K562 (cell line): ENCODE measurements at regions not wholly inside any gene's neighbourhood (a gene's known extent, or its start where the extent isn't known, plus 50 kb on each side); places are given as distances from the start of the nearest gene placed in this dataset.

Experiments used
- ATAC-seq: fragments of 200-7000 bp; cut with Tn5 transposase; 3 replicates; pipeline ENCODE4 v1.9.1; 2020; ENCODE audit warnings: moderate library complexity
- BruUV-seq: library from RNA; stranded (reverse); fragments of 400-500 nt; replicated peaks from 2 replicates; lab custom pipeline; 2021; lab: Mats Ljungman, UMichigan
- CTCF ChIA-PET: fragments of 300-600 bp; formaldehyde crosslinking; extraction: SDS; loops from one replicate; lab custom pipeline; 2021; ENCODE audit warnings: low intra/inter-chr PET ratio; lab: Yijun Ruan, JAX
- POLR2A ChIA-PET: fragments of 300-600, 350-650 bp; sonication (Branson Sonifier 250); formaldehyde crosslinking; extraction: SDS; loops from one replicate; lab custom pipeline; 2021; ENCODE audit warnings: antibody characterized with exemption, inconsistent platforms; lab: Yijun Ruan, JAX
- DNase-seq, 4 experiments: peaks; one replicate each; pipeline versions ENCODE4 v3.0.0 to v3.0.0-alpha.2; 2011 to 2018; ENCODE audit warnings: low spot score in 3 of 4, mixed read lengths in 3 of 4; ENCODE audit errors: extremely low read depth in 1 of 4
- FAIRE-seq: peaks from 2 replicates; lab custom pipeline; 2011; peaks lifted over from hg19 to GRCh38; lab: Jason Lieb, UNC
- H2AFZ ChIP-seq: 2 replicates; pipeline ENCODE4 v1.6.0; 2011; ENCODE audit warnings: low read depth, low read length, control low read depth, inconsistent platforms
- H3K27ac ChIP-seq: fragments of 200-600 bp; 3 replicates; pipeline ENCODE4 v1.8.0; 2011; ENCODE audit warnings: low read depth, mild to moderate bottlenecking, control low read depth, inconsistent platforms, low read length, moderate library complexity, mixed read lengths; ENCODE audit errors: extremely low read depth
- H3K27me3 ChIP-seq, 2 experiments: fragments of 300-600 bp in 1 of 2; 2 replicates in 1 of 2; 3 replicates in 1 of 2; pipeline versions ENCODE4 v1.6.0 to v1.8.0; 2011; ENCODE audit warnings: inconsistent platforms in 2 of 2, low read length in 2 of 2, mild to moderate bottlenecking in 1 of 2, mixed read lengths in 1 of 2, moderate library complexity in 1 of 2; ENCODE audit not compliant: control insufficient read depth in 2 of 2, insufficient read depth in 2 of 2
- H3K36me3 ChIP-seq: fragments of 300-600 bp; 3 replicates; pipeline ENCODE4 v1.8.0; 2011; ENCODE audit warnings: mild to moderate bottlenecking, low read length, inconsistent platforms; ENCODE audit not compliant: control insufficient read depth, insufficient read depth
- H3K4me1 ChIP-seq, 2 experiments: fragments of 200-600 bp in 1 of 2; replicated peaks in 1 of 2; 2 replicates in 1 of 2; 3 replicates in 1 of 2; pipeline versions ENCODE4 v1.5.1 to v1.8.0; 2011; ENCODE audit warnings: inconsistent platforms in 2 of 2, low read length in 2 of 2, mild to moderate bottlenecking in 1 of 2, mixed read lengths in 1 of 2, moderate library complexity in 1 of 2; ENCODE audit not compliant: control insufficient read depth in 2 of 2, insufficient read depth in 2 of 2
- H3K4me2 ChIP-seq: 2 replicates; pipeline ENCODE4 v1.6.1; 2011; ENCODE audit warnings: low read length, control low read depth, inconsistent platforms, mixed read lengths; ENCODE audit not compliant: insufficient read depth
- H3K4me3 ChIP-seq: fragments of 200-600 bp; sonication (generic), shearing (Covaris generic); 2 replicates; pipeline ENCODE4 v1.5.1; 2016; ENCODE audit warnings: control low read depth, inconsistent platforms
- H3K79me2 ChIP-seq: fragments of 200-600 bp; 3 replicates; pipeline ENCODE4 v1.8.0; 2011; ENCODE audit warnings: low read length, inconsistent platforms; ENCODE audit not compliant: control insufficient read depth, insufficient read depth
- H3K9ac ChIP-seq, 2 experiments: 2 replicates each; pipeline versions ENCODE4 v1.6.0 to v1.6.1; 2011; ENCODE audit warnings: low read depth in 2 of 2, low read length in 2 of 2, control low read depth in 1 of 2, inconsistent platforms in 1 of 2, mild to moderate bottlenecking in 1 of 2, mixed read lengths in 1 of 2; ENCODE audit not compliant: insufficient read depth in 1 of 2
- H3K9me1 ChIP-seq: one replicate; pipeline ENCODE4 v1.6.0; 2011; ENCODE audit warnings: inconsistent platforms, mild to moderate bottlenecking, low read length, moderate library complexity; ENCODE audit not compliant: control insufficient read depth, insufficient read depth
- H3K9me3 ChIP-seq: replicated peaks from 2 replicates; pipeline ENCODE4 v1.5.1; 2011; ENCODE audit warnings: low read depth, low read length, inconsistent platforms; ENCODE audit not compliant: control insufficient read depth, insufficient read depth
- H4K20me1 ChIP-seq: replicated peaks from 2 replicates; pipeline ENCODE4 v1.6.1; 2011; ENCODE audit warnings: low read length, inconsistent platforms, mixed read lengths; ENCODE audit not compliant: control insufficient read depth, insufficient read depth
- BRCA1 ChIP-seq, 2 experiments: fragments of 450-650 bp in 1 of 2; sonication (generic) in 1 of 2; formaldehyde crosslinking in 1 of 2; IDR thresholded peaks; 2 replicates each; pipeline versions ENCODE4 v1.5.0 to v1.6.1; 2017 to 2020; ENCODE audit warnings: mild to moderate bottlenecking in 1 of 2, missing genetic modification reagents in 1 of 2
- CC2D1A ChIP-seq: fragments of 450-650 bp; IDR thresholded peaks from 2 replicates; pipeline ENCODE4 v1.6.1; 2017; ENCODE audit warnings: mild to moderate bottlenecking
- CCNT2 ChIP-seq: IDR thresholded peaks from 2 replicates; pipeline ENCODE4 v1.6.1; 2011; ENCODE audit warnings: borderline replicate concordance, low read depth, mild to moderate bottlenecking, moderate library complexity, mixed read lengths, low read length; ENCODE audit not compliant: insufficient read length; ENCODE audit errors: extremely low read depth
- FOXP1 ChIP-seq: sonication (generic); formaldehyde crosslinking; IDR thresholded peaks from 2 replicates; pipeline ENCODE4 v1.8.0; 2022; ENCODE audit warnings: mild to moderate bottlenecking, missing genetic modification reagents
- HMG20A ChIP-seq: fragments of 450-650 bp; formaldehyde crosslinking; conservative IDR thresholded peaks from 2 replicates; pipeline ENCODE4 v1.4.0; 2020; ENCODE audit warnings: mild to moderate bottlenecking, mixed read lengths
- PTRF ChIP-seq: fragments of 450-650 bp; IDR thresholded peaks from 2 replicates; pipeline ENCODE4 v1.6.1; 2016; ENCODE audit warnings: mild to moderate bottlenecking, missing genetic modification characterization, missing compliant biosample characterization
- ZNF274 ChIP-seq: IDR thresholded peaks from 2 replicates; pipeline ENCODE4 v1.6.1; 2011; ENCODE audit warnings: low read depth, mild to moderate bottlenecking, low read length, moderate library complexity, borderline replicate concordance
- ZNF507 ChIP-seq: conservative IDR thresholded peaks from 2 replicates; pipeline ENCODE4 v1.6.1; 2017; ENCODE audit warnings: missing genetic modification characterization, missing compliant biosample characterization
- ZNF668 ChIP-seq: fragments of 250-450 bp; sonication (Bioruptor Pico); IDR thresholded peaks from 2 replicates; pipeline ENCODE4 v1.8.0; 2022; ENCODE audit warnings: mild to moderate bottlenecking, inconsistent platforms
- WGBS: fragments of 100-300 bp; shearing (Covaris generic); methylation state at CpG from one replicate; pipeline ENCODE4 v1.1.6; 2016; ENCODE audit warnings: low coverage, mixed read lengths; ENCODE audit not compliant: insufficient coverage; ENCODE audit errors: missing lambda C conversion rate; 5-methylcytosine and 5-hydroxymethylcytosine counted together
- in situ Hi-C: fragments of 300-500 bp; cut with MboI; formaldehyde crosslinking; loops from 4 replicates; pipeline ENCODE4 v1.15.0; 2018; ENCODE audit warnings: inconsistent platforms, mixed read lengths
- intact Hi-C: fragments of 100-400 bp; cut with micrococcal nuclease; formaldehyde crosslinking; loops from 2 replicates; pipeline ENCODE4 v1.14.2; 2022
- TF ChIP-seq, protein P1 (sequence below): sonication (generic); formaldehyde crosslinking; IDR thresholded peaks from 2 replicates; pipeline ENCODE4 v1.8.1; 2023; ENCODE audit warnings: missing genetic modification reagents, mild to moderate bottlenecking, borderline replicate concordance

DNA sequence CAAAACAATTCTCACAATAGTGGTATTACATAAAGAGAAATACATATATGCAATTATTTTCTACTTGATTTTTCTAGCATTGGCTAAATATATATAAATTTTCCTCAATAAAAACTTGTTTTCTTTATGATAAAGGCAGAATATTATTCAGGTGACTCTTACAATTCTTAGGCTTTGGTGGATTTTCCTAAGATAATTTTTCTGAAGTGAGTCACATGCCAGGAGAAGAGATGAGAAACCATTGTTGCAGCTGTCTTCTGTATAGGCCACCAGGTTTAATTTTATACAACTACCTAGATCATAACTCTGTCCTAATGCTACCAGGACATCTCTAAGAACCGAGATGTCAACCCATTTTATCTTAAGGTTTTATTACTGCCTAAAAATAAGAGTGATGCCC, 552.4 kb upstream of the CDH2 start:
- Histone ChIP-seq H3K4me2 (no peak overlapping the region), H2AFZ (no peak overlapping the region), H4K20me1 (no peaks in the 10 kb centered on the region), H3K9me3 (no peaks in the 10 kb centered on the region; the same call in 1 of the 2 replicates), H3K4me1 (no peaks in the 10 kb centered on the region), H3K9me1 (no peaks in the 10 kb centered on the region), H3K27ac (no peak overlapping the region), H3K27me3 (no peaks in the 10 kb centered on the region), H3K36me3 (no peaks in the 10 kb centered on the region), H3K4me3 (no peak overlapping the region), H3K9ac (no peak overlapping the region), H3K79me2 (no peaks in the 10 kb centered on the region)
- DNase-seq (no peak), ATAC-seq (no peak), FAIRE-seq (no peak)
- no TSS peak for BruUV-seq
- no peak for TF ChIP-seq FOXP1
- no peak for TF ChIP-seq ZNF274
- TF ChIP-seq PTRF (tag), result no peak
- TF ChIP-seq ZNF668, result no peak
- no peak for TF ChIP-seq HMG20A (CRISPR knock-in tag)
- TF ChIP-seq CCNT2, result no peak
- TF ChIP-seq, protein P1, sequence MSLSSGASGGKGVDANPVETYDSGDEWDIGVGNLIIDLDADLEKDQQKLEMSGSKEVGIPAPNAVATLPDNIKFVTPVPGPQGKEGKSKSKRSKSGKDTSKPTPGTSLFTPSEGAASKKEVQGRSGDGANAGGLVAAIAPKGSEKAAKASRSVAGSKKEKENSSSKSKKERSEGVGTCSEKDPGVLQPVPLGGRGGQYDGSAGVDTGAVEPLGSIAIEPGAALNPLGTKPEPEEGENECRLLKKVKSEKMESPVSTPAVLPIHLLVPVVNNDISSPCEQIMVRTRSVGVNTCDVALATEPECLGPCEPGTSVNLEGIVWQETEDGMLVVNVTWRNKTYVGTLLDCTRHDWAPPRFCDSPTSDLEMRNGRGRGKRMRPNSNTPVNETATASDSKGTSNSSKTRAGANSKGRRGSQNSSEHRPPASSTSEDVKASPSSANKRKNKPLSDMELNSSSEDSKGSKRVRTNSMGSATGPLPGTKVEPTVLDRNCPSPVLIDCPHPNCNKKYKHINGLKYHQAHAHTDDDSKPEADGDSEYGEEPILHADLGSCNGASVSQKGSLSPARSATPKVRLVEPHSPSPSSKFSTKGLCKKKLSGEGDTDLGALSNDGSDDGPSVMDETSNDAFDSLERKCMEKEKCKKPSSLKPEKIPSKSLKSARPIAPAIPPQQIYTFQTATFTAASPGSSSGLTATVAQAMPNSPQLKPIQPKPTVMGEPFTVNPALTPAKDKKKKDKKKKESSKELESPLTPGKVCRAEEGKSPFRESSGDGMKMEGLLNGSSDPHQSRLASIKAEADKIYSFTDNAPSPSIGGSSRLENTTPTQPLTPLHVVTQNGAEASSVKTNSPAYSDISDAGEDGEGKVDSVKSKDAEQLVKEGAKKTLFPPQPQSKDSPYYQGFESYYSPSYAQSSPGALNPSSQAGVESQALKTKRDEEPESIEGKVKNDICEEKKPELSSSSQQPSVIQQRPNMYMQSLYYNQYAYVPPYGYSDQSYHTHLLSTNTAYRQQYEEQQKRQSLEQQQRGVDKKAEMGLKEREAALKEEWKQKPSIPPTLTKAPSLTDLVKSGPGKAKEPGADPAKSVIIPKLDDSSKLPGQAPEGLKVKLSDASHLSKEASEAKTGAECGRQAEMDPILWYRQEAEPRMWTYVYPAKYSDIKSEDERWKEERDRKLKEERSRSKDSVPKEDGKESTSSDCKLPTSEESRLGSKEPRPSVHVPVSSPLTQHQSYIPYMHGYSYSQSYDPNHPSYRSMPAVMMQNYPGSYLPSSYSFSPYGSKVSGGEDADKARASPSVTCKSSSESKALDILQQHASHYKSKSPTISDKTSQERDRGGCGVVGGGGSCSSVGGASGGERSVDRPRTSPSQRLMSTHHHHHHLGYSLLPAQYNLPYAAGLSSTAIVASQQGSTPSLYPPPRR (CRISPR knock-in tag), result no peak
- no peak for TF ChIP-seq BRCA1 (IDR thresholded peaks at IDR 0.05)
- TF ChIP-seq BRCA1 (CRISPR knock-in tag; IDR thresholded peaks at IDR 0.05), result no peak
- no peak for TF ChIP-seq CC2D1A
- no peak for TF ChIP-seq ZNF507 (tag)
- intact Hi-C loops (no loop called here), in situ Hi-C loops (no loop called here)
- ChIA-PET CTCF (no interaction called here), POLR2A (no interaction called here)
- 0% methylated on average over 1 of the region's 1 CpG for WGBS
